NCI-H1694 treated with DMSO at 0.1 percent for 48 hours (cell line): ENCODE measurements at regions not wholly inside any gene's neighbourhood (a gene's known extent, or its start where the extent isn't known, plus 50 kb on each side); places are given as distances from the start of the nearest gene placed in this dataset.

Experiments used
- DNase-seq: peaks from one replicate; lab custom pipeline; 2025; lab: John Stamatoyannopoulos, UW

- DNase-seq, result no peak
Measured at GRCh38 chr4:161132715-161133425, 1030.9 kb downstream of the FSTL5 start.

GRCh38 chr4:161121451-161121850, 1042.3 kb downstream of the FSTL5 start:
- no peak for DNase-seq

- no peak for DNase-seq
Measured at GRCh38 chr4:161101881-161102280, 1061.9 kb downstream of the FSTL5 start.

- DNase-seq, result no peak
Measured at GRCh38 chr4:161097821-161098220, 1066.0 kb downstream of the FSTL5 start.

GRCh38 chr4:161061046-161061445, 1102.8 kb downstream of the FSTL5 start:
- DNase-seq, result no peak
